GM13976 (cell line): ENCODE measurements at regions not wholly inside any gene's neighbourhood (a gene's known extent, or its start where the extent isn't known, plus 50 kb on each side); places are given as distances from the start of the nearest gene placed in this dataset.
"Not testable (repeated sequence)": the region's sequence is repeated elsewhere in the genome, so short reads cannot be mapped to it uniquely, and the experiment has no call there.

Source experiments
- DNase-seq: peaks from one replicate; pipeline ENCODE4 v3.0.0; 2012; ENCODE audit warnings: low spot score
- CTCF ChIP-seq: IDR thresholded peaks from 2 replicates; pipeline ENCODE4 v1.5.1; 2012; ENCODE audit warnings: borderline replicate concordance, mild to moderate bottlenecking; ENCODE audit not compliant: insufficient read depth; ENCODE audit errors: extremely low read depth, missing control alignments, control extremely low read depth
- in situ Hi-C: fragments of 300-500 bp; cut with MboI; formaldehyde crosslinking; loops from one replicate; pipeline ENCODE4 v1.12.0; 2022; ENCODE audit warnings: low sequenced_read_pairs, mixed read lengths, inconsistent platforms; ENCODE audit not compliant: unreplicated experiment

DNA sequence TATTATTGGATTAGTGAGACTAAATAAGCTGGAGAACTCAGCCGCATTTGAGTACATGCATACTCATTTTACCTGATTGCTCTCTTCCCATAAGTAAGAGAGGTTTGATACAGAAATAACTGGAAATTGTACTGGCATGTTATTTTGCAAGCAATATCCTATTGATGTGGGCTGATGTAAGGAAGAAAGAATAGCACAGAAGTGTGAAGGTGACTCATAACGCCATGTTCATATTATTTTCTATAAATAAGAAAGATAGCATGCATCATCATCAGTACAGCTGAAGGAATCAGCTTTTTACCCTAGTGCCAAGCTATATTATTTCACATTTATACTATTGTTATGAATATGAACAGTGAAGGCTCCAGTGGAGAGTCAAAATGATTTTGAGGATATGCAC is 138.3 kb upstream of the FAM47A start:
- no peak for TF ChIP-seq CTCF
- in situ Hi-C loops, result no loop called here
- no peak for DNase-seq

- in situ Hi-C loops, result no loop called here
- no peak for TF ChIP-seq CTCF
- no peak for DNase-seq
These were observed 106.8 kb upstream of the FAM47A start for GRCh38 chrX:34238896-34239295.

DNA sequence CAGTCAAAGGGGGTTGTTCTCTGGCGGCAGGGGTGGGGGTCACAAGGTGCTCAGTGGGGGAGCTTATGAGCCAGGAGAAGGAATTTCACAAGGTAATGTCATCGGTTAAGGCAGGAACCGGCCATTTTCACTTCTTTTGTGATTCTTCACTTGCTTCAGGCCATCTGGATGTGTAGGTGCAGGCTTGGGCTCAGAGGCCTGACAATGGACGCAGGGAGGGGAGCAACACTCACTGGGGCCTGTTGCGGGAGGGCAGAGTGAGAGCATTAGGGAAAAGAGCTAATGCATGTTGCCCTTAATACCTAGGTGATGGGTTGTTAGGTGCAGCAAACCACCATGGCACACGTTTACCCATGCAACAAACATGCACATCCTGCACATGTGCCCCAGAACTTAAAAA is 98.0 kb upstream of the FAM47A start:
- DNase-seq, in situ Hi-C loops: not testable (repeated sequence)

DNA sequence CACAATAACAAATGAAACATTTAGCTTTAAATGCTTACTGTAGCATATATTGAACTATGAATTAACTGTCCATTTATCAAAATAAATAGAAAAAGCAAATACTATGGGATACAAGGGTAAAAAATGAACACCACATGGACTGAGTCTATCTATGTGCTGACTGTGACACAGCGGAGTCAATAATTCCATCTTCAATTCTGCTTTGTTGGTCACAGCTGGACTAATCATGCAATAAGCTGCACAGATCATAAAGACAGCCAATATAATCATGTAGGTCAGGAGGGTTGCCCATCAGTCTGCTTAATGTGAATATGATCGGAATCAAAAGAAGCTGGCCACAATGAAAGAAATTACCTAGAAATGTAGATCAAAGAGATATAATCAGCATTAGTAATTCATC is 95.7 kb upstream of the FAM47A start:
- TF ChIP-seq CTCF, result no peak
- in situ Hi-C loops, result no loop called here
- DNase-seq, result no peak

DNA sequence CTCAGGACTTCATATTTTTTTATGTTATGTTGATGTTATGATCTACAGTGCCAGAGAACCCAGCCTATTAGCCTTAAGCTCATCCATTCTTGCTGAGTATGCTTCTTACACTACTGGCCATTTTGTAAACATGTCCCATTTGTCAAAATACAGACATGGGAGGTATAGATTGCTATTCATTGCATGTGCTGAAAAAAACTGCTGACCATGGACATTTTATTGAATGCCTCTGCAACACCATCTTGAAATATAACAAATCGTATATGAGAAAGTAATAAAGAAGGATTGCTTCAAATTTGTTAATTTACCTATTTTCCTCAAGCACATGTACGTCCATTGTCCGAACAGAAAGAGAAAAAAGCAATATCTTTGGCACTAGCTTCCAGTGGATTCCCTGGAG is 91.5 kb upstream of the FAM47A start:
- DNase-seq, result no peak
- no peak for TF ChIP-seq CTCF
- in situ Hi-C loops, result no loop called here

- TF ChIP-seq CTCF, result no peak
- in situ Hi-C loops, result no loop called here
- DNase-seq, result no peak
These were observed 85.9 kb upstream of the FAM47A start for GRCh38 chrX:34218063-34218462.

- no peak for TF ChIP-seq CTCF
- no peak for DNase-seq
- in situ Hi-C loops, result no loop called here
These were observed 65.8 kb upstream of the FAM47A start for GRCh38 chrX:34197946-34198345.
